Parathyroid adenoma (tissue), 2 donors: ENCODE measurements at regions not wholly inside any gene's neighbourhood (a gene's known extent, or its start where the extent isn't known, plus 50 kb on each side); places are given as distances from the start of the nearest gene placed in this dataset.

ENCODE experiments used
- H2AFZ ChIP-seq: fragments of 300-600 bp; sonication (generic); one replicate; pipeline ENCODE4 v1.7.0; 2017; ENCODE audit warnings: antibody characterized with exemption, mild to moderate bottlenecking
- H3K27ac ChIP-seq: fragments of 300-600 bp; sonication (generic); one replicate; pipeline ENCODE4 v1.7.0; 2017
- H3K27me3 ChIP-seq: fragments of 300-600 bp; sonication (generic); one replicate; pipeline ENCODE4 v1.7.0; 2017; ENCODE audit warnings: low read length; ENCODE audit not compliant: control insufficient read depth, insufficient read depth
- H3K36me3 ChIP-seq: fragments of 300-600 bp; sonication (generic); one replicate; pipeline ENCODE4 v1.7.0; 2017; ENCODE audit warnings: low read length; ENCODE audit not compliant: control insufficient read depth, insufficient read depth
- H3K4me1 ChIP-seq: fragments of 300-600 bp; sonication (generic); one replicate; pipeline ENCODE4 v1.7.0; 2017; ENCODE audit warnings: control low read depth
- H3K4me2 ChIP-seq: fragments of 300-600 bp; sonication (generic); one replicate; pipeline ENCODE4 v1.7.0; 2017; ENCODE audit warnings: low read length
- H3K4me3 ChIP-seq: fragments of 300-600 bp; sonication (generic); one replicate; pipeline ENCODE4 v1.7.0; 2017; ENCODE audit warnings: low read depth, low read length
- H3K79me2 ChIP-seq: fragments of 300-600 bp; sonication (generic); one replicate; pipeline ENCODE4 v1.7.0; 2017; ENCODE audit warnings: control low read depth
- H3K9ac ChIP-seq: fragments of 300-600 bp; sonication (generic); one replicate; pipeline ENCODE4 v1.7.0; 2017; ENCODE audit warnings: mild to moderate bottlenecking
- H3K9me3 ChIP-seq: fragments of 300-600 bp; sonication (generic); one replicate; pipeline ENCODE4 v1.7.0; 2017; ENCODE audit warnings: low read length; ENCODE audit not compliant: control insufficient read depth
- CTCF ChIP-seq: fragments of 300-600 bp; sonication (generic); IDR thresholded peaks from one replicate; pipeline ENCODE4 v1.7.0; 2017; ENCODE audit warnings: antibody characterized with exemption, mild to moderate bottlenecking
- donor health status: primary hyperparathyroidism.

DNA sequence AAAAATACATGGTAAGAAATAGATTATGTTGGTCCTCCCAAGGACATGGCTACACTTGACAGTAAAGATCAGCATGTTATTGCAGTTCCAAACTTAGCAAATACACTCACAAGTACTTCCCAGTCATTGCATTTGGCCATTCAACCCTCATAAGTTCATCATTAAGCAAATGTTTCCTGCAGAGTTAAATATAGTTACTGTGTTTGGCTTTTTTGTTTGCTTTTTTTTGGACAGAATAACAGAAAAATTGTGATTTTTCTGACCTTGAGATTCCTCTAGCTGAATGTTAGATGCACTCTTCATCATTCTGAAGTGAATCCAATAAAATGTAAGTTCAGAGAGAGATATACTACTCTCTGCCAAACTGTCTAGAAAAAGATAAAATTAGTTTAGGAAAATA is 295.3 kb downstream of the GPD2 start:
- Histone ChIP-seq H3K4me3 (no peak overlapping the region), H3K4me1 (no peaks in the 10 kb centered on the region), H3K9me3 (no peaks in the 10 kb centered on the region), H3K27ac (no peak overlapping the region), H3K36me3 (no peaks in the 10 kb centered on the region), H2AFZ (no peak overlapping the region), H3K4me2 (no peak overlapping the region), H3K9ac (no peak overlapping the region), H3K79me2 (no peaks in the 10 kb centered on the region), H3K27me3 (no peaks in the 10 kb centered on the region)
- TF ChIP-seq CTCF, result no peak

DNA sequence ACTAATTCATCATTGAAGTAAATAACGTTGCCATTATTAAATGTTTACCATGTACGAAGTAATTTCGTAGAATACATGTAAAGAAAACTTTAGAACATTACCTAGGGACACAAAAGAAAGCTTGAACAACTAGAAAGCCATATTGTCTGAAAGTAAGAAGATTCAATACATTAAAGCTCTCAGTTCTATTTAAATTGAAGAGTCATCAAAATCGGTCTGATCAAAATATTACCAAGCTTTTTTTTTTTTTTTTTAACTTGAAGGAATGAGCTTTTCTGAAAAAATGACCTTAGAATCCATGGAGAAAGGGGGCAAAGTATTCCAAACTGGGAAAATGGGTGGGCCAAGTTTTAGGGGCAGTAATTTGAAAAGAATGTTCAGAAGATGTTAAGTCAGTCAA is 300.8 kb downstream of the GPD2 start:
- no peaks in the 10 kb centered on the region for H3K27me3 ChIP-seq
- no peaks in the 10 kb centered on the region for H3K36me3 ChIP-seq
- H2AFZ ChIP-seq, result no peak overlapping the region
- TF ChIP-seq CTCF, result no peak
- no peak overlapping the region for H3K27ac ChIP-seq
- no peaks in the 10 kb centered on the region for H3K4me1 ChIP-seq
- H3K4me2 ChIP-seq, result no peak overlapping the region
- no peak overlapping the region for H3K9ac ChIP-seq
- no peaks in the 10 kb centered on the region for H3K79me2 ChIP-seq
- no peaks in the 10 kb centered on the region for H3K9me3 ChIP-seq
- no peak overlapping the region for H3K4me3 ChIP-seq

- no peaks in the 10 kb centered on the region for H3K9me3 ChIP-seq
- no peak overlapping the region for H2AFZ ChIP-seq
- H3K4me3 ChIP-seq, result no peak overlapping the region
- no peaks in the 10 kb centered on the region for H3K27me3 ChIP-seq
- H3K27ac ChIP-seq, result no peak overlapping the region
- H3K79me2 ChIP-seq, result no peaks in the 10 kb centered on the region
- H3K9ac ChIP-seq, result no peak overlapping the region
- no peaks in the 10 kb centered on the region for H3K4me1 ChIP-seq
- TF ChIP-seq CTCF, result no peak
- H3K4me2 ChIP-seq, result no peak overlapping the region
- H3K36me3 ChIP-seq, result no peaks in the 10 kb centered on the region
These were observed 303.1 kb downstream of the GPD2 start for GRCh38 chr2:156739301-156739700.

GRCh38 chr2:156745619-156746018 is 309.4 kb downstream of the GPD2 start:
- H2AFZ ChIP-seq, result no peak overlapping the region
- no peaks in the 10 kb centered on the region for H3K9me3 ChIP-seq
- no peaks in the 10 kb centered on the region for H3K36me3 ChIP-seq
- no peaks in the 10 kb centered on the region for H3K79me2 ChIP-seq
- no peak overlapping the region for H3K27ac ChIP-seq
- H3K4me3 ChIP-seq, result no peak overlapping the region
- no peaks in the 10 kb centered on the region for H3K4me1 ChIP-seq
- no peaks in the 10 kb centered on the region for H3K27me3 ChIP-seq
- no peak overlapping the region for H3K9ac ChIP-seq
- H3K4me2 ChIP-seq, result no peak overlapping the region
- TF ChIP-seq CTCF, result no peak

- Histone ChIP-seq H3K9ac (no peak overlapping the region), H3K27me3 (no peaks in the 10 kb centered on the region)
These were observed 312.0 kb downstream of the GPD2 start for GRCh38 chr2:156748221-156748620.

More at GRCh38 chr2:156748221-156748620, 312.0 kb downstream of the GPD2 start:
- Histone ChIP-seq H3K27ac (no peak overlapping the region), H3K79me2 (no peaks in the 10 kb centered on the region), H3K9me3 (no peaks in the 10 kb centered on the region), H2AFZ (no peak overlapping the region), H3K36me3 (no peaks in the 10 kb centered on the region), H3K4me1 (no peaks in the 10 kb centered on the region), H3K4me2 (no peak overlapping the region), H3K4me3 (no peak overlapping the region)
- TF ChIP-seq CTCF, result no peak
